DOHH2 (cell line): ENCODE measurements at regions not wholly inside any gene's neighbourhood (a gene's known extent, or its start where the extent isn't known, plus 50 kb on each side); places are given as distances from the start of the nearest gene placed in this dataset.

Source experiments
- H3F3A ChIP-seq: fragments of 200-600 bp; sonication (generic), shearing (Covaris generic); 2 replicates; pipeline ENCODE4 v1.6.0; 2016; ENCODE audit warnings: antibody characterized with exemption, mild to moderate bottlenecking; ENCODE audit not compliant: control insufficient read depth, insufficient read depth
- H3K27ac ChIP-seq: fragments of 200-600 bp; sonication (generic); 2 replicates; pipeline ENCODE4 v1.5.1; 2014; ENCODE audit warnings: low read depth, mild to moderate bottlenecking, low read length, moderate library complexity
- H3K27me3 ChIP-seq: fragments of 200-600 bp; sonication (generic); 2 replicates; pipeline ENCODE4 v1.6.1; 2014; ENCODE audit warnings: mild to moderate bottlenecking, low read length, mixed read lengths; ENCODE audit not compliant: control insufficient read depth
- H3K36me3 ChIP-seq: fragments of 200-600 bp; sonication (generic); 2 replicates; pipeline ENCODE4 v1.6.1; 2014; ENCODE audit warnings: mild to moderate bottlenecking, low read length, moderate library complexity, mixed read lengths; ENCODE audit not compliant: control insufficient read depth
- H3K4me1 ChIP-seq: fragments of 200-600 bp; sonication (generic); 2 replicates; pipeline ENCODE4 v1.6.1; 2014; ENCODE audit warnings: mild to moderate bottlenecking, low read length, mixed read lengths; ENCODE audit not compliant: control insufficient read depth
- H3K4me2 ChIP-seq: fragments of 200-600 bp; sonication (generic); 2 replicates; pipeline ENCODE4 v1.6.0; 2014; ENCODE audit warnings: mild to moderate bottlenecking, low read length, moderate library complexity
- H3K4me3 ChIP-seq: fragments of 200-600 bp; sonication (generic); 2 replicates; pipeline ENCODE4 v1.5.1; 2014; ENCODE audit warnings: mild to moderate bottlenecking, low read length, mixed read lengths
- H3K79me2 ChIP-seq: fragments of 200-600 bp; sonication (generic); 2 replicates; pipeline ENCODE4 v1.6.1; 2014; ENCODE audit warnings: mild to moderate bottlenecking, low read length, mixed read lengths; ENCODE audit not compliant: control insufficient read depth
- H3K9me2 ChIP-seq: fragments of 200-600 bp; sonication (generic); replicated peaks from 2 replicates; pipeline ENCODE4 v1.6.1; 2014; ENCODE audit warnings: mild to moderate bottlenecking, low read length, mixed read lengths; ENCODE audit not compliant: control insufficient read depth
- H3K9me3 ChIP-seq: fragments of 200-600 bp; sonication (generic); 2 replicates; pipeline ENCODE4 v1.6.1; 2014; ENCODE audit warnings: antibody characterized with exemption, low read length, mixed read lengths; ENCODE audit not compliant: control insufficient read depth, insufficient read depth
- H4K20me1 ChIP-seq: fragments of 200-600 bp; sonication (generic); 2 replicates; pipeline ENCODE4 v1.6.0; 2014; ENCODE audit warnings: low read depth, mild to moderate bottlenecking, antibody characterized with exemption, low read length, moderate library complexity; ENCODE audit not compliant: control insufficient read depth, insufficient read depth
- CTCF ChIP-seq: fragments of 200-600 bp; sonication (generic); IDR thresholded peaks from one replicate; pipeline ENCODE4 v1.5.1; 2014; ENCODE audit warnings: antibody characterized with exemption, mild to moderate bottlenecking, low read depth, low read length; ENCODE audit not compliant: poor library complexity, severe bottlenecking
- EZH2phosphoT487 ChIP-seq: fragments of 200-600 bp; sonication (generic); IDR thresholded peaks from 2 replicates; pipeline ENCODE4 v1.6.1; 2017; ENCODE audit warnings: borderline replicate concordance, mild to moderate bottlenecking, antibody characterized with exemption, low read length, moderate library complexity, mixed read lengths

GRCh38 chr1:55505326-55505725, 290.2 kb upstream of the USP24 start:
- H3K9me2 ChIP-seq: no peaks in the 10 kb centered on the region
- H3K4me1 ChIP-seq: no peaks in the 10 kb centered on the region
- no peaks in the 10 kb centered on the region for H3K9me3 ChIP-seq
- H3K27me3 ChIP-seq: peaks cover 3% of the 10 kb centered on the region; the same call in 1 of the 2 replicates
- no peak overlapping the region for H3K27ac ChIP-seq
- no peaks in the 10 kb centered on the region for H3K79me2 ChIP-seq
- no peak overlapping the region for H3K4me2 ChIP-seq
- no peaks in the 10 kb centered on the region for H3K36me3 ChIP-seq
- H3K4me3 ChIP-seq: no peak overlapping the region
- no peaks in the 10 kb centered on the region for H3F3A ChIP-seq
- H4K20me1 ChIP-seq: no peaks in the 10 kb centered on the region; the same call in 1 of the 2 replicates
- TF ChIP-seq CTCF (no peak), EZH2phosphoT487 (no peak)

- Histone ChIP-seq H3K9me3 (no peaks in the 10 kb centered on the region), H3K4me3 (no peak overlapping the region), H3K4me1 (no peaks in the 10 kb centered on the region), H3K9me2 (no peaks in the 10 kb centered on the region), H3K4me2 (no peak overlapping the region), H3K27ac (no peak overlapping the region), H3K79me2 (no peaks in the 10 kb centered on the region), H3K36me3 (no peaks in the 10 kb centered on the region), H4K20me1 (no peaks in the 10 kb centered on the region; the same call in 1 of the 2 replicates), H3K27me3 (peaks cover 3% of the 10 kb centered on the region; the same call in 1 of the 2 replicates), H3F3A (no peaks in the 10 kb centered on the region)
- TF ChIP-seq CTCF: no peak
- TF ChIP-seq EZH2phosphoT487: no peak
These were observed 289.2 kb upstream of the USP24 start for GRCh38 chr1:55504306-55504731.

GRCh38 chr1:55503663-55504305, 288.6 kb upstream of the USP24 start:
- Histone ChIP-seq H3K27ac (no peak overlapping the region), H3K9me2 (no peaks in the 10 kb centered on the region)

More at GRCh38 chr1:55503663-55504305, 288.6 kb upstream of the USP24 start:
- Histone ChIP-seq H3K27me3 (peaks cover 3% of the 10 kb centered on the region; the same call in 1 of the 2 replicates), H3F3A (no peaks in the 10 kb centered on the region), H3K4me2 (no peak overlapping the region), H3K79me2 (no peaks in the 10 kb centered on the region), H4K20me1 (no peaks in the 10 kb centered on the region; the same call in 1 of the 2 replicates), H3K4me1 (no peaks in the 10 kb centered on the region), H3K4me3 (no peak overlapping the region), H3K36me3 (no peaks in the 10 kb centered on the region), H3K9me3 (no peaks in the 10 kb centered on the region)
- TF ChIP-seq EZH2phosphoT487 (no peak), CTCF (no peak)
